ENCODE measurements at regions not wholly inside any gene's neighbourhood (a gene's known extent, or its start where the extent isn't known, plus 50 kb on each side); places are given as distances from the start of the nearest gene placed in this dataset.
A peak's percentile ranks its signal among the peaks of the same experiment; 100 is the strongest.

GRCh38 chr1:81681114-81681513 is 119.6 kb upstream of the ADGRL2 start:
- CTCF ChIA-PET: no interaction called here
- H3K4me3 ChIP-seq (ENCODE audit: low read depth in 2 of 2, low read length in 2 of 2): no peak overlapping the region

DNA sequence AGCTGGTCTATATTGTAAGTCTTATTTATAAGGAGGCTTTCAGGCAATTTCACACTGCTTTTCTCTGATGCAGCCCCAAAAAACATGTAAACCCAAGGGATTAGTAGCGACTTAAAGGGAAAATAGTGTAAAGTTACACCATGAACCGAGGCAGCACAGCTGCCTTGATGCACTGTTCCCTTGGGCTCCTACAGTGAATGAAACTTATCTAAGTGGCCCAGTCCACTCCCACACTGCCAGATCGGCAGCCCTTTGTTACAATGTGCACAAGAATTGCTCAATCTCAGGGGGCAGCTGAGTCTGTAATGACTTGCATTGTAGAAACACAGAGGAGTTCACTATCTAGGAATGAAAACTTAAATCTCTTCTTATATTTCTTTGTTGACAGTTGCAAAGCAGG is 120.8 kb upstream of the ADGRL2 start:
- no peaks in the 10 kb centered on the region for H3K36me3 ChIP-seq (ENCODE audit: control insufficient read depth, insufficient read depth, low read length)
- H3K27me3 ChIP-seq (ENCODE audit: control insufficient read depth, insufficient read depth, low read length): no peaks in the 10 kb centered on the region
- DNase-seq (ENCODE audit: low read depth, low spot score) (no peak), ATAC-seq (no peak)
- no TSS peak for BruUV-seq (replicated peaks)
- intact Hi-C loops (cut with micrococcal nuclease; ENCODE audit: unreplicated experiment) (no loop called here), in situ Hi-C loops (cut with HindIII; ENCODE audit: low pct_unique_long_range_greater_than_20kb, low sequenced_read_pairs) (no loop called here)
- TF ChIP-seq, protein P1, sequence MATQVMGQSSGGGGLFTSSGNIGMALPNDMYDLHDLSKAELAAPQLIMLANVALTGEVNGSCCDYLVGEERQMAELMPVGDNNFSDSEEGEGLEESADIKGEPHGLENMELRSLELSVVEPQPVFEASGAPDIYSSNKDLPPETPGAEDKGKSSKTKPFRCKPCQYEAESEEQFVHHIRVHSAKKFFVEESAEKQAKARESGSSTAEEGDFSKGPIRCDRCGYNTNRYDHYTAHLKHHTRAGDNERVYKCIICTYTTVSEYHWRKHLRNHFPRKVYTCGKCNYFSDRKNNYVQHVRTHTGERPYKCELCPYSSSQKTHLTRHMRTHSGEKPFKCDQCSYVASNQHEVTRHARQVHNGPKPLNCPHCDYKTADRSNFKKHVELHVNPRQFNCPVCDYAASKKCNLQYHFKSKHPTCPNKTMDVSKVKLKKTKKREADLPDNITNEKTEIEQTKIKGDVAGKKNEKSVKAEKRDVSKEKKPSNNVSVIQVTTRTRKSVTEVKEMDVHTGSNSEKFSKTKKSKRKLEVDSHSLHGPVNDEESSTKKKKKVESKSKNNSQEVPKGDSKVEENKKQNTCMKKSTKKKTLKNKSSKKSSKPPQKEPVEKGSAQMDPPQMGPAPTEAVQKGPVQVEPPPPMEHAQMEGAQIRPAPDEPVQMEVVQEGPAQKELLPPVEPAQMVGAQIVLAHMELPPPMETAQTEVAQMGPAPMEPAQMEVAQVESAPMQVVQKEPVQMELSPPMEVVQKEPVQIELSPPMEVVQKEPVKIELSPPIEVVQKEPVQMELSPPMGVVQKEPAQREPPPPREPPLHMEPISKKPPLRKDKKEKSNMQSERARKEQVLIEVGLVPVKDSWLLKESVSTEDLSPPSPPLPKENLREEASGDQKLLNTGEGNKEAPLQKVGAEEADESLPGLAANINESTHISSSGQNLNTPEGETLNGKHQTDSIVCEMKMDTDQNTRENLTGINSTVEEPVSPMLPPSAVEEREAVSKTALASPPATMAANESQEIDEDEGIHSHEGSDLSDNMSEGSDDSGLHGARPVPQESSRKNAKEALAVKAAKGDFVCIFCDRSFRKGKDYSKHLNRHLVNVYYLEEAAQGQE (IDR thresholded peaks at IDR 0.05; ENCODE audit: insufficient read depth in 1 of 2, low read depth in 2 of 2, low read length in 1 of 2): no peak
- TF ChIP-seq SIN3A (IDR thresholded peaks at IDR 0.05; ENCODE audit: borderline replicate concordance, insufficient read depth, low read depth, low read length) (no peak), POLR2AphosphoS5 (IDR thresholded peaks at IDR 0.05; ENCODE audit: low read depth, low read length) (no peak), TCF7L2 (IDR thresholded peaks at IDR 0.05; ENCODE audit: low read depth, low read length) (no peak)
- TF ChIP-seq, protein P2, sequence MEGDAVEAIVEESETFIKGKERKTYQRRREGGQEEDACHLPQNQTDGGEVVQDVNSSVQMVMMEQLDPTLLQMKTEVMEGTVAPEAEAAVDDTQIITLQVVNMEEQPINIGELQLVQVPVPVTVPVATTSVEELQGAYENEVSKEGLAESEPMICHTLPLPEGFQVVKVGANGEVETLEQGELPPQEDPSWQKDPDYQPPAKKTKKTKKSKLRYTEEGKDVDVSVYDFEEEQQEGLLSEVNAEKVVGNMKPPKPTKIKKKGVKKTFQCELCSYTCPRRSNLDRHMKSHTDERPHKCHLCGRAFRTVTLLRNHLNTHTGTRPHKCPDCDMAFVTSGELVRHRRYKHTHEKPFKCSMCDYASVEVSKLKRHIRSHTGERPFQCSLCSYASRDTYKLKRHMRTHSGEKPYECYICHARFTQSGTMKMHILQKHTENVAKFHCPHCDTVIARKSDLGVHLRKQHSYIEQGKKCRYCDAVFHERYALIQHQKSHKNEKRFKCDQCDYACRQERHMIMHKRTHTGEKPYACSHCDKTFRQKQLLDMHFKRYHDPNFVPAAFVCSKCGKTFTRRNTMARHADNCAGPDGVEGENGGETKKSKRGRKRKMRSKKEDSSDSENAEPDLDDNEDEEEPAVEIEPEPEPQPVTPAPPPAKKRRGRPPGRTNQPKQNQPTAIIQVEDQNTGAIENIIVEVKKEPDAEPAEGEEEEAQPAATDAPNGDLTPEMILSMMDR (IDR thresholded peaks at IDR 0.05): no peak
- ChIA-PET POLR2A (no interaction called here), CTCF (no interaction called here)
- H3K27ac ChIP-seq (ENCODE audit: low read length): peak overlapping the region; percentile 81; the same call in 1 of the 2 replicates
- no peaks in the 10 kb centered on the region for H3K9me3 ChIP-seq (ENCODE audit: control insufficient read depth, insufficient read depth, low read depth, low read length)
- no peak overlapping the region for H3K4me3 ChIP-seq (ENCODE audit: low read depth in 2 of 2, low read length in 2 of 2)
- H3K4me1 ChIP-seq (ENCODE audit: control insufficient read depth, insufficient read depth, low read length): peaks cover 20% of the 10 kb centered on the region

More at GRCh38 chr1:81681114-81681513, 119.6 kb upstream of the ADGRL2 start:
- in situ Hi-C loops (cut with HindIII; ENCODE audit: low pct_unique_long_range_greater_than_20kb, low sequenced_read_pairs) (no loop called here), intact Hi-C loops (cut with micrococcal nuclease; ENCODE audit: unreplicated experiment) (no loop called here)
- ATAC-seq: peak; percentile 22; the same call in 1 of the 2 replicates
- Histone ChIP-seq H3K27ac (ENCODE audit: low read length) (peak overlapping the region; percentile 81), H3K36me3 (ENCODE audit: control insufficient read depth, insufficient read depth, low read length) (no peaks in the 10 kb centered on the region), H3K27me3 (ENCODE audit: control insufficient read depth, insufficient read depth, low read length) (no peaks in the 10 kb centered on the region), H3K4me1 (ENCODE audit: control insufficient read depth, insufficient read depth, low read length) (peaks cover 20% of the 10 kb centered on the region), H3K9me3 (ENCODE audit: control insufficient read depth, insufficient read depth, low read depth, low read length) (no peaks in the 10 kb centered on the region)
- BruUV-seq (replicated peaks): no TSS peak
- no peak for TF ChIP-seq POLR2AphosphoS5 (IDR thresholded peaks at IDR 0.05; ENCODE audit: low read depth, low read length)
- no peak for TF ChIP-seq SIN3A (IDR thresholded peaks at IDR 0.05; ENCODE audit: borderline replicate concordance, insufficient read depth, low read depth, low read length)
- no peak for TF ChIP-seq TCF7L2 (IDR thresholded peaks at IDR 0.05; ENCODE audit: low read depth, low read length)
- TF ChIP-seq, protein P2 (IDR thresholded peaks at IDR 0.05): no peak
- TF ChIP-seq, protein P1 (IDR thresholded peaks at IDR 0.05; ENCODE audit: insufficient read depth in 1 of 2, low read depth in 2 of 2, low read length in 1 of 2): no peak
- POLR2A ChIA-PET: no interaction called here
- no peak for DNase-seq (ENCODE audit: low read depth, low spot score)

Measured in Panc1 (cell line).